ENCODE measurements at regions not wholly inside any gene's neighbourhood (a gene's known extent, or its start where the extent isn't known, plus 50 kb on each side); places are given as distances from the start of the nearest gene placed in this dataset.

GRCh38 chrX:4963432-4963831 is 1250.0 kb upstream of the PRKX start:
- Histone ChIP-seq H3K27me3 (ENCODE audit: insufficient read depth, low read depth) (no peaks in the 10 kb centered on the region), H3K27ac (no peak overlapping the region), H3K4me2 (no peak overlapping the region), H3K4me3 (IDR thresholded peaks at IDR 0.05; ENCODE audit: insufficient read depth, low read depth, low read length) (no peak overlapping the region), H2AFZ (ENCODE audit: low read depth) (no peak overlapping the region), H4K20me1 (ENCODE audit: insufficient read depth) (no peaks in the 10 kb centered on the region), H3K9ac (no peak overlapping the region), H3K36me3 (ENCODE audit: insufficient read depth) (no peaks in the 10 kb centered on the region), H3K4me1 (ENCODE audit: low read depth, poor library complexity, severe bottlenecking) (no peaks in the 10 kb centered on the region), H3K79me2 (ENCODE audit: insufficient read depth, low read depth) (no peaks in the 10 kb centered on the region)
- TF ChIP-seq, protein P1, sequence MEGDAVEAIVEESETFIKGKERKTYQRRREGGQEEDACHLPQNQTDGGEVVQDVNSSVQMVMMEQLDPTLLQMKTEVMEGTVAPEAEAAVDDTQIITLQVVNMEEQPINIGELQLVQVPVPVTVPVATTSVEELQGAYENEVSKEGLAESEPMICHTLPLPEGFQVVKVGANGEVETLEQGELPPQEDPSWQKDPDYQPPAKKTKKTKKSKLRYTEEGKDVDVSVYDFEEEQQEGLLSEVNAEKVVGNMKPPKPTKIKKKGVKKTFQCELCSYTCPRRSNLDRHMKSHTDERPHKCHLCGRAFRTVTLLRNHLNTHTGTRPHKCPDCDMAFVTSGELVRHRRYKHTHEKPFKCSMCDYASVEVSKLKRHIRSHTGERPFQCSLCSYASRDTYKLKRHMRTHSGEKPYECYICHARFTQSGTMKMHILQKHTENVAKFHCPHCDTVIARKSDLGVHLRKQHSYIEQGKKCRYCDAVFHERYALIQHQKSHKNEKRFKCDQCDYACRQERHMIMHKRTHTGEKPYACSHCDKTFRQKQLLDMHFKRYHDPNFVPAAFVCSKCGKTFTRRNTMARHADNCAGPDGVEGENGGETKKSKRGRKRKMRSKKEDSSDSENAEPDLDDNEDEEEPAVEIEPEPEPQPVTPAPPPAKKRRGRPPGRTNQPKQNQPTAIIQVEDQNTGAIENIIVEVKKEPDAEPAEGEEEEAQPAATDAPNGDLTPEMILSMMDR (conservative IDR thresholded peaks at IDR 0.05; ENCODE audit: low read depth, low read length), result no peak

DNA sequence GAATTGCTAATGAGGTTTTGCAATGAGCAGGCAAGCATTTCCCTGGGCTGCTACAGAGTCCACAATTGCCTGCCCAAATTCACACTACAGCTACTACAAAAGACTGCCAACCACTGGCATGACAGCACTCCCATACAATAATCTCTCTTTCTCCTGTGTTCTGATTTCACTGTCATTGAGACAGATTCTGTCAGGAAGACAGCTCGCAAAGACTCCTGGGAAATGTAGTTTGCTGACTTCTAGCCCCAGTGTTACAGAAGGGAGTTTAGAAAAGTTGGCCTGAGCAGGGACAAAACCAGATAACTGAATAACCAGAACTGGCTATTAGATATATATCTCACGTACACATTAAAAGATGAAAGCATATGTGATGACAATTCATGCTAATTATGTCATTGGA is 1231.3 kb upstream of the PRKX start:
- Histone ChIP-seq H3K4me2 (no peak overlapping the region), H3K9ac (no peak overlapping the region), H3K36me3 (ENCODE audit: insufficient read depth) (no peaks in the 10 kb centered on the region), H3K4me1 (ENCODE audit: low read depth, poor library complexity, severe bottlenecking) (no peaks in the 10 kb centered on the region), H2AFZ (ENCODE audit: low read depth) (no peak overlapping the region; the same call in 1 of the 2 replicates), H4K20me1 (ENCODE audit: insufficient read depth) (no peaks in the 10 kb centered on the region), H3K27ac (no peak overlapping the region), H3K79me2 (ENCODE audit: insufficient read depth, low read depth) (no peaks in the 10 kb centered on the region), H3K27me3 (ENCODE audit: insufficient read depth, low read depth) (no peaks in the 10 kb centered on the region), H3K4me3 (IDR thresholded peaks at IDR 0.05; ENCODE audit: insufficient read depth, low read depth, low read length) (no peak overlapping the region)
- TF ChIP-seq, protein P1 (conservative IDR thresholded peaks at IDR 0.05; ENCODE audit: low read depth, low read length), result no peak

GRCh38 chrX:4936315-4936714 is 1222.9 kb upstream of the PRKX start:
- Histone ChIP-seq H3K27ac (no peak overlapping the region), H3K4me1 (ENCODE audit: low read depth, poor library complexity, severe bottlenecking) (no peaks in the 10 kb centered on the region), H2AFZ (ENCODE audit: low read depth) (no peak overlapping the region), H3K4me3 (IDR thresholded peaks at IDR 0.05; ENCODE audit: insufficient read depth, low read depth, low read length) (no peak overlapping the region), H4K20me1 (ENCODE audit: insufficient read depth) (no peaks in the 10 kb centered on the region), H3K79me2 (ENCODE audit: insufficient read depth, low read depth) (no peaks in the 10 kb centered on the region), H3K9ac (no peak overlapping the region), H3K36me3 (ENCODE audit: insufficient read depth) (no peaks in the 10 kb centered on the region), H3K27me3 (ENCODE audit: insufficient read depth, low read depth) (no peaks in the 10 kb centered on the region), H3K4me2 (no peak overlapping the region)
- TF ChIP-seq, protein P1 (conservative IDR thresholded peaks at IDR 0.05; ENCODE audit: low read depth, low read length), result no peak

- no peak overlapping the region for H3K27ac ChIP-seq
- H3K4me1 ChIP-seq (ENCODE audit: low read depth, poor library complexity, severe bottlenecking), result no peaks in the 10 kb centered on the region
- no peak overlapping the region for H2AFZ ChIP-seq (ENCODE audit: low read depth)
- no peak overlapping the region for H3K4me2 ChIP-seq
- TF ChIP-seq, protein P1 (conservative IDR thresholded peaks at IDR 0.05; ENCODE audit: low read depth, low read length), result no peak
- no peaks in the 10 kb centered on the region for H3K79me2 ChIP-seq (ENCODE audit: insufficient read depth, low read depth)
- no peak overlapping the region for H3K4me3 ChIP-seq (IDR thresholded peaks at IDR 0.05; ENCODE audit: insufficient read depth, low read depth, low read length)
- no peaks in the 10 kb centered on the region for H4K20me1 ChIP-seq (ENCODE audit: insufficient read depth)
- no peaks in the 10 kb centered on the region for H3K27me3 ChIP-seq (ENCODE audit: insufficient read depth, low read depth)
- no peak overlapping the region for H3K9ac ChIP-seq
- no peaks in the 10 kb centered on the region for H3K36me3 ChIP-seq (ENCODE audit: insufficient read depth)
Measured at GRCh38 chrX:4935846-4936245, 1222.4 kb upstream of the PRKX start.
